Smooth muscle cell (in vitro differentiated cells): ENCODE measurements at regions not wholly inside any gene's neighbourhood (a gene's known extent, or its start where the extent isn't known, plus 50 kb on each side); places are given as distances from the start of the nearest gene placed in this dataset.

ENCODE experiments used
- DNase-seq: peaks from one replicate; lab custom pipeline; 2025; ENCODE audit not compliant: unreplicated experiment; lab: John Stamatoyannopoulos, UW
- H2AFZ ChIP-seq: fragments of 200-600 bp; sonication (generic); 2 replicates; pipeline ENCODE4 v1.6.0; 2016; ENCODE audit warnings: antibody characterized with exemption, low read depth, mild to moderate bottlenecking
- H3F3A ChIP-seq: fragments of 200-600 bp; sonication (generic); 2 replicates; pipeline ENCODE4 v1.6.0; 2017; ENCODE audit warnings: antibody characterized with exemption, low read depth
- H3K27ac ChIP-seq: fragments of 200-600 bp; sonication (generic); 2 replicates; pipeline ENCODE4 v1.5.1; 2016; ENCODE audit warnings: low read depth, mild to moderate bottlenecking
- H3K27me3 ChIP-seq: fragments of 200-600 bp; sonication (generic); 2 replicates; pipeline ENCODE4 v1.6.1; 2016; ENCODE audit warnings: low read depth, mild to moderate bottlenecking
- H3K36me3 ChIP-seq: fragments of 200-600 bp; sonication (generic); 2 replicates; pipeline ENCODE4 v1.5.1; 2016; ENCODE audit warnings: low read depth
- H3K4me1 ChIP-seq: fragments of 200-600 bp; sonication (generic); 2 replicates; pipeline ENCODE4 v1.5.1; 2016; ENCODE audit warnings: low read depth
- H3K4me2 ChIP-seq: fragments of 200-600 bp; sonication (generic); 2 replicates; pipeline ENCODE4 v1.6.0; 2016; ENCODE audit warnings: mild to moderate bottlenecking
- H3K4me3 ChIP-seq: fragments of 200-600 bp; sonication (generic); 2 replicates; pipeline ENCODE4 v1.5.1; 2016; ENCODE audit warnings: mild to moderate bottlenecking
- H3K79me2 ChIP-seq: fragments of 200-600 bp; sonication (generic); 2 replicates; pipeline ENCODE4 v1.6.0; 2016; ENCODE audit warnings: low read depth, mild to moderate bottlenecking
- H3K9ac ChIP-seq: fragments of 200-600 bp; sonication (generic); 2 replicates; pipeline ENCODE4 v1.6.0; 2016; ENCODE audit warnings: low read depth
- H3K9me3 ChIP-seq: fragments of 200-600 bp; sonication (generic); replicated peaks from 2 replicates; pipeline ENCODE4 v1.5.1; 2016; ENCODE audit warnings: low read depth
- H4K20me1 ChIP-seq: fragments of 200-600 bp; sonication (generic); 2 replicates; pipeline ENCODE4 v1.6.0; 2016; ENCODE audit warnings: low read depth
- CTCF ChIP-seq: fragments of 200-600 bp; sonication (generic); IDR thresholded peaks from 2 replicates; pipeline ENCODE4 v1.5.1; 2017; ENCODE audit warnings: borderline replicate concordance, mild to moderate bottlenecking, antibody characterized with exemption; ENCODE audit not compliant: insufficient read depth, poor library complexity, severe bottlenecking
- WGBS: methylation state at CpG from one replicate; pipeline ENCODE4 v1.1.7; 2016; ENCODE audit warnings: low lambda C conversion rate; 5-methylcytosine and 5-hydroxymethylcytosine counted together

GRCh38 chr9:78519786-78520185 is 222.9 kb downstream of the PSAT1 start:
- whole genome bisulfite sequencing, result 92% methylated on average over 4 of the region's 4 CpGs

GRCh38 chr9:78521680-78522079 is 224.8 kb downstream of the PSAT1 start:
- no peaks in the 10 kb centered on the region for H3F3A ChIP-seq
- H3K36me3 ChIP-seq, result no peaks in the 10 kb centered on the region
- H3K4me2 ChIP-seq, result no peak overlapping the region
- H3K9me3 ChIP-seq, result peaks cover 4% of the 10 kb centered on the region
- TF ChIP-seq CTCF, result no peak
- no peak overlapping the region for H3K9ac ChIP-seq
- no peaks in the 10 kb centered on the region for H3K4me1 ChIP-seq
- no peak overlapping the region for H3K27ac ChIP-seq
- H3K4me3 ChIP-seq, result no peak overlapping the region
- no peaks in the 10 kb centered on the region for H4K20me1 ChIP-seq
- no peak overlapping the region for H2AFZ ChIP-seq
- DNase-seq, result no peak
- H3K27me3 ChIP-seq, result no peaks in the 10 kb centered on the region
- H3K79me2 ChIP-seq, result no peaks in the 10 kb centered on the region

More at GRCh38 chr9:78519786-78520185, 222.9 kb downstream of the PSAT1 start:
- no peak for TF ChIP-seq CTCF
- no peak for DNase-seq
- no peak overlapping the region for H3K4me3 ChIP-seq
- H3F3A ChIP-seq, result no peaks in the 10 kb centered on the region
- peaks cover 4% of the 10 kb centered on the region for H3K9me3 ChIP-seq
- no peak overlapping the region for H3K9ac ChIP-seq
- H3K36me3 ChIP-seq, result no peaks in the 10 kb centered on the region
- no peaks in the 10 kb centered on the region for H4K20me1 ChIP-seq
- no peaks in the 10 kb centered on the region for H3K27me3 ChIP-seq
- no peak overlapping the region for H3K4me2 ChIP-seq
- no peak overlapping the region for H2AFZ ChIP-seq
- H3K79me2 ChIP-seq, result no peaks in the 10 kb centered on the region
- no peaks in the 10 kb centered on the region for H3K4me1 ChIP-seq
- no peak overlapping the region for H3K27ac ChIP-seq

GRCh38 chr9:78525986-78526560 is 229.1 kb downstream of the PSAT1 start:
- Histone ChIP-seq H3K79me2 (no peaks in the 10 kb centered on the region), H3K4me1 (no peaks in the 10 kb centered on the region), H4K20me1 (no peaks in the 10 kb centered on the region), H3K4me3 (no peak overlapping the region), H3K9me3 (peaks cover 4% of the 10 kb centered on the region), H3F3A (no peaks in the 10 kb centered on the region), H3K9ac (no peak overlapping the region), H2AFZ (no peak overlapping the region), H3K27ac (no peak overlapping the region), H3K36me3 (no peaks in the 10 kb centered on the region), H3K27me3 (no peaks in the 10 kb centered on the region), H3K4me2 (no peak overlapping the region)
- 90% methylated on average over 2 of the region's 2 CpGs for WGBS
- no peak for TF ChIP-seq CTCF
- DNase-seq, result no peak

GRCh38 chr9:78533500-78533899 is 236.6 kb downstream of the PSAT1 start:
- H3K9ac ChIP-seq, result no peak overlapping the region
- H3K27ac ChIP-seq, result no peak overlapping the region
- no peaks in the 10 kb centered on the region for H3K27me3 ChIP-seq
- peak overlapping the region; percentile 40 for H3K4me2 ChIP-seq
- no peak overlapping the region for H3K4me3 ChIP-seq
- no peak overlapping the region for H2AFZ ChIP-seq
- H3K36me3 ChIP-seq, result no peaks in the 10 kb centered on the region
- H3K79me2 ChIP-seq, result no peaks in the 10 kb centered on the region
- no peaks in the 10 kb centered on the region for H3K4me1 ChIP-seq
- H3K9me3 ChIP-seq, result no peaks in the 10 kb centered on the region
- no peak for TF ChIP-seq CTCF
- WGBS, result 65% methylated on average over 2 of the region's 2 CpGs
- no peaks in the 10 kb centered on the region for H4K20me1 ChIP-seq
- DNase-seq, result no peak
- H3F3A ChIP-seq, result no peaks in the 10 kb centered on the region
